Tibial nerve (tissue), 4 donors: ENCODE measurements at regions not wholly inside any gene's neighbourhood (a gene's known extent, or its start where the extent isn't known, plus 50 kb on each side); places are given as distances from the start of the nearest gene placed in this dataset.
"Not testable (repeated sequence)": the region's sequence is repeated elsewhere in the genome, so short reads cannot be mapped to it uniquely, and the experiment has no call there.

Experiments
- DNase-seq, 2 donors: peaks; one replicate each; pipeline ENCODE4 v3.0.0-alpha.2; 2019; ENCODE audit warnings: low spot score in 2 of 2
- H3K27ac ChIP-seq, 4 donors: fragments of 200-600 bp; sonication (generic) in 3 of 4; one replicate each; pipeline ENCODE4 v1.5.1; 2017 to 2019; ENCODE audit warnings: mild to moderate bottlenecking in 1 of 4
- H3K27me3 ChIP-seq, 2 donors: fragments of 200-600 bp; sonication (generic) in 1 of 2; one replicate each; pipeline versions ENCODE4 v1.5.1 to v1.6.0; 2017 to 2019
- H3K36me3 ChIP-seq, 3 donors: fragments of 200-600 bp; sonication (generic); one replicate each; pipeline ENCODE4 v1.5.1; 2018 to 2019
- H3K4me1 ChIP-seq, 4 donors: fragments of 200-600 bp; sonication (generic) in 3 of 4; one replicate each; pipeline ENCODE4 v1.5.1; 2017 to 2019
- H3K4me3 ChIP-seq, 4 donors: fragments of 200-600 bp; sonication (generic) in 3 of 4; one replicate each; pipeline ENCODE4 v1.5.1; 2017 to 2019; ENCODE audit warnings: mild to moderate bottlenecking in 1 of 4, moderate library complexity in 1 of 4
- H3K9me3 ChIP-seq, 4 donors: fragments of 200-600 bp; sonication (generic) in 3 of 4; one replicate each; pipeline ENCODE4 v1.5.1; 2017 to 2019
- EP300 ChIP-seq, 2 donors: sonication (generic); formaldehyde crosslinking; IDR thresholded peaks; one replicate each; pipeline ENCODE4 v1.6.1; 2017; ENCODE audit warnings: antibody characterized with exemption in 2 of 2, mild to moderate bottlenecking in 1 of 2
- POLR2A ChIP-seq, 2 donors: fragments of 450-650 bp; IDR thresholded peaks; one replicate each; pipeline ENCODE4 v1.6.1; 2017; ENCODE audit warnings: antibody characterized with exemption in 2 of 2, mild to moderate bottlenecking in 2 of 2, moderate library complexity in 2 of 2
- WGBS, 2 donors: methylation state at CpG; one replicate each; pipeline ENCODE4 v1.1.5; 2018; 5-methylcytosine and 5-hydroxymethylcytosine counted together
- TF ChIP-seq, protein P1 (sequence below), 5 experiments: fragments of 200-600 bp in 3 of 5; fragments of 450-650 bp in 2 of 5; sonication (generic) in 3 of 5; IDR thresholded peaks; one replicate each; pipeline ENCODE4 v1.5.1; 2016 to 2019; ENCODE audit warnings: antibody characterized with exemption in 5 of 5, mild to moderate bottlenecking in 3 of 5, moderate library complexity in 2 of 5

DNA sequence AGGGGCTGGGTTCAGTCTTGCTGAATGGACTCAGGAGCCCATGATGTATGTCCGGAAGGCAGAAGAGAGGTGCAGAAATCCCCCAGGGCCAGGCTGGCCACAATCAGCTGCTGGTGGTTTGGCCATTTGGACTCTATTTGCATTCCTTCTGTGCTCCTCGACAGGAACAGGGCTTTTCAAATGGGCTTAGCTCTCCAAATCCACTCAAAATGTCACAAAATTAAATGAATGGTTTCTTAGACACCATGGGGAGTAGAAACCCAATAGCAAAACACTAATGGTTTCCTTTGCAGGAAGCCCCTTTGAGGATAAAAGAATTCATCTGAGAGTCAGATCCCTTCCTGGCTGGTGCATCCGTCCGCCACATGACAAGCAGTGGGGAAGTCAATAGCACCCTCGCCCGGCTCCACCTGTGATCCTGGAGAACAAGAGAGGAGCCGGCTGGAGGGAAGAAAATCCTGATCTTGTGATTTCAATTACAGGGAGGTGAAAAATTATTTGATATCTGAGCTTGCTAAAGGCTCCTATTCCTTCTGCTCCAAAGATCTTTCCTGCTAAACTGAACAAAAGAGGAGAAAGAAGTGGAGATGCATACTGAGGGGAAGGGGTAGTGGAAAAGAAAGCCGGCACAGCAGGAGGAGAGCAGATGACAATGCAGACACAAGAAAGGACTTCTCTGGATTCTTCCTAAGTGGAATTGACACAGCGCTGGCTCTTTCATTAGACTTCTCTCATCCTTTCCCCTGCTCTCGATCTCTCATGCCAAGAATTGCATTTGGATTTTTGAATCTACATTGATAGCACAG, 190.7 kb downstream of the C7orf25 start:
- H3K36me3 ChIP-seq, result no peaks in the 10 kb centered on the region
- TF ChIP-seq, protein P1, sequence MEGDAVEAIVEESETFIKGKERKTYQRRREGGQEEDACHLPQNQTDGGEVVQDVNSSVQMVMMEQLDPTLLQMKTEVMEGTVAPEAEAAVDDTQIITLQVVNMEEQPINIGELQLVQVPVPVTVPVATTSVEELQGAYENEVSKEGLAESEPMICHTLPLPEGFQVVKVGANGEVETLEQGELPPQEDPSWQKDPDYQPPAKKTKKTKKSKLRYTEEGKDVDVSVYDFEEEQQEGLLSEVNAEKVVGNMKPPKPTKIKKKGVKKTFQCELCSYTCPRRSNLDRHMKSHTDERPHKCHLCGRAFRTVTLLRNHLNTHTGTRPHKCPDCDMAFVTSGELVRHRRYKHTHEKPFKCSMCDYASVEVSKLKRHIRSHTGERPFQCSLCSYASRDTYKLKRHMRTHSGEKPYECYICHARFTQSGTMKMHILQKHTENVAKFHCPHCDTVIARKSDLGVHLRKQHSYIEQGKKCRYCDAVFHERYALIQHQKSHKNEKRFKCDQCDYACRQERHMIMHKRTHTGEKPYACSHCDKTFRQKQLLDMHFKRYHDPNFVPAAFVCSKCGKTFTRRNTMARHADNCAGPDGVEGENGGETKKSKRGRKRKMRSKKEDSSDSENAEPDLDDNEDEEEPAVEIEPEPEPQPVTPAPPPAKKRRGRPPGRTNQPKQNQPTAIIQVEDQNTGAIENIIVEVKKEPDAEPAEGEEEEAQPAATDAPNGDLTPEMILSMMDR (IDR thresholded peaks at IDR 0.05), result no peak
- TF ChIP-seq POLR2A (IDR thresholded peaks at IDR 0.05), result no peak
- TF ChIP-seq EP300 (IDR thresholded peaks at IDR 0.05), result no peak

DNA sequence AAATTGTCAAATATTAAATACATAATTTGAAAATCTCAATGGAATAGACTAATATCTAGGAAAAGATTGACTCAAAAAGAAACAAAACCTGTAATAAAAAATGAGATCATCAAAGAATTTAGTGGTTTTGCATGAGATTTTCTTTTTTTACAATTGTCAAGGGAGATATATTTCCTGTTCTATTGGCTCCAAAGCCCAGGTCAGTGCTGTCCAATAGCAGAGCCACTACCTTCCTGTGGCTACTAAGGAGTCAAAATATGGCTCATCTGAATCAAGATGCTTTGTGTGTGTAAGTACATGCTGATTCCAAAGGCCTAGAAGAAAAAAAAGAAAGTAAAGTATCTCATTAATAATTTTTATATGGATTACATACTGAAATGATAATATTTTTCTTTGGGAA, 191.9 kb downstream of the C7orf25 start:
- no peaks in the 10 kb centered on the region for H3K4me1 ChIP-seq
- H3K27me3 ChIP-seq, result no peaks in the 10 kb centered on the region
- no peak for DNase-seq
- H3K4me3 ChIP-seq, result no peak overlapping the region
- no peak overlapping the region for H3K27ac ChIP-seq
- no peaks in the 10 kb centered on the region for H3K9me3 ChIP-seq
- H3K36me3 ChIP-seq, result no peaks in the 10 kb centered on the region
- no peak for TF ChIP-seq EP300 (IDR thresholded peaks at IDR 0.05)
- TF ChIP-seq, protein P1 (IDR thresholded peaks at IDR 0.05), result no peak
- no peak for TF ChIP-seq POLR2A (IDR thresholded peaks at IDR 0.05)

More for the DNA sequence above, 190.7 kb downstream of the C7orf25 start:
- Histone ChIP-seq H3K4me3 (no peak overlapping the region), H3K9me3 (no peaks in the 10 kb centered on the region), H3K4me1 (no peaks in the 10 kb centered on the region), H3K27ac (no peak overlapping the region), H3K27me3 (no peaks in the 10 kb centered on the region)
- no peak for DNase-seq
- 81 to 82% methylated on average over 10 of the region's 10 CpGs for WGBS, 2 donors

DNA sequence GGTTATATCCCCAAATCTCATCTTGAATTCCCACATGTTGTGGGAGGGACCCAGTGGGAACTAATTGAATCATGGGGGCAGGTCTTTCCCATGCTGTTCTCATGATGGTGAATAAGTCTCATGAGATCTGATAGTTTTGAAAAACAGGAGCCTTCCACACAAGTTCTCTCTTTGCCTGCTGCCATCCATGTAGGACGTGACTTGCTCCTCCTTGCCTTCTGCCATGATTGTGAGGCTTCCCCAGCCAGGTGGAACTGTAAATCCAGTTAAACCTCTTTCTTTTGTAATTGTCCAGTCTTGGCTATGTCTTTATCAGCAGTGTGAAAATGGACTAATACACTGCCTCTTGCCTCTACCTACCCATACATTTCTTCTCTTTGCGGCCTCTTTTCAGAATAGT, 193.4 kb downstream of the C7orf25 start:
- H3K36me3 ChIP-seq, H3K27me3 ChIP-seq, DNase-seq, H3K27ac ChIP-seq, H3K4me1 ChIP-seq, H3K4me3 ChIP-seq, H3K9me3 ChIP-seq: not testable (repeated sequence)
- 87 to 95% methylated on average over 2 of the region's 2 CpGs for WGBS, 2 donors

- WGBS, 2 donors, result 83 to 86% methylated on average over 2 of the region's 2 CpGs
- DNase-seq, result no peak
- TF ChIP-seq, protein P1 (IDR thresholded peaks at IDR 0.05), result no peak
- TF ChIP-seq POLR2A (IDR thresholded peaks at IDR 0.05), result no peak
- TF ChIP-seq EP300 (IDR thresholded peaks at IDR 0.05), result no peak
Observed at GRCh38 chr7:42714356-42714755, 197.5 kb downstream of the C7orf25 start.

DNA sequence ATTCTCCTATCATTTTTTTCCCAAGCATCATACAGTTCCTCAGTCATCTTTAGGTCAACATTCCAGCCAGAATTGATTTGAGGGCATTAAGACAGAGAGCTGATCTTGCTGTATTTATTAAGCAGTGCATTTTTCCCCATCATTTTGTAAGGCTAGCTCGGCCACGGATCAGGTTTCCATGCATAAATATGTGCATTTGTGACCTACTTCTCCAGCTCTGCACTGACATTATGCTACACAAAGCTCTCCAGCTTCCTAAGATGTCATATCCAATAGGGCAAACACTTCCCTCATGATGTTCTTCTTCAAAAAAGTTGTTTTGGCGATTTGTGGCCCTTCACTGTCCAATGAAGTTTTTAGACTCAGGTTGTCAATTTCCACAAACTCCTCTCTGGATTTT, 202.6 kb downstream of the C7orf25 start:
- peaks cover 0 to 14% (median 0%) of the 10 kb centered on the region in 4 donors for H3K9me3 ChIP-seq
- TF ChIP-seq, protein P1 (IDR thresholded peaks at IDR 0.05), result no peak
- TF ChIP-seq POLR2A (IDR thresholded peaks at IDR 0.05) (no peak), EP300 (IDR thresholded peaks at IDR 0.05) (no peak)
- 62 to 72% methylated on average over 3 of the region's 3 CpGs for WGBS, 2 donors

More at GRCh38 chr7:42714356-42714755, 197.5 kb downstream of the C7orf25 start:
- Histone ChIP-seq H3K9me3 (peaks cover 0 to 14% (median 0%) of the 10 kb centered on the region in 4 donors), H3K4me1 (no peaks in the 10 kb centered on the region), H3K27me3 (no peaks in the 10 kb centered on the region), H3K27ac (no peak overlapping the region), H3K36me3 (no peaks in the 10 kb centered on the region), H3K4me3 (no peak overlapping the region)

More for the DNA sequence above, 202.6 kb downstream of the C7orf25 start:
- H3K27ac ChIP-seq, result no peak overlapping the region
- no peaks in the 10 kb centered on the region for H3K36me3 ChIP-seq
- no peak for DNase-seq
- H3K4me3 ChIP-seq, result no peak overlapping the region
- no peaks in the 10 kb centered on the region for H3K4me1 ChIP-seq
- no peaks in the 10 kb centered on the region for H3K27me3 ChIP-seq
